ENCODE measurements at regions not wholly inside any gene's neighbourhood (a gene's known extent, or its start where the extent isn't known, plus 50 kb on each side); places are given as distances from the start of the nearest gene placed in this dataset.

- TF ChIP-seq, protein P1, sequence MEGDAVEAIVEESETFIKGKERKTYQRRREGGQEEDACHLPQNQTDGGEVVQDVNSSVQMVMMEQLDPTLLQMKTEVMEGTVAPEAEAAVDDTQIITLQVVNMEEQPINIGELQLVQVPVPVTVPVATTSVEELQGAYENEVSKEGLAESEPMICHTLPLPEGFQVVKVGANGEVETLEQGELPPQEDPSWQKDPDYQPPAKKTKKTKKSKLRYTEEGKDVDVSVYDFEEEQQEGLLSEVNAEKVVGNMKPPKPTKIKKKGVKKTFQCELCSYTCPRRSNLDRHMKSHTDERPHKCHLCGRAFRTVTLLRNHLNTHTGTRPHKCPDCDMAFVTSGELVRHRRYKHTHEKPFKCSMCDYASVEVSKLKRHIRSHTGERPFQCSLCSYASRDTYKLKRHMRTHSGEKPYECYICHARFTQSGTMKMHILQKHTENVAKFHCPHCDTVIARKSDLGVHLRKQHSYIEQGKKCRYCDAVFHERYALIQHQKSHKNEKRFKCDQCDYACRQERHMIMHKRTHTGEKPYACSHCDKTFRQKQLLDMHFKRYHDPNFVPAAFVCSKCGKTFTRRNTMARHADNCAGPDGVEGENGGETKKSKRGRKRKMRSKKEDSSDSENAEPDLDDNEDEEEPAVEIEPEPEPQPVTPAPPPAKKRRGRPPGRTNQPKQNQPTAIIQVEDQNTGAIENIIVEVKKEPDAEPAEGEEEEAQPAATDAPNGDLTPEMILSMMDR (IDR thresholded peaks at IDR 0.05 in 4 of 5, conservative IDR thresholded peaks at IDR 0.05 in 1 of 5) = no peak
- TF ChIP-seq POLR2A (IDR thresholded peaks at IDR 0.05) = no peak
Measured at GRCh38 chr3:106435899-106436453, 567.2 kb upstream of the CBLB start.
